GM12878 (cell line): ENCODE measurements at regions not wholly inside any gene's neighbourhood (a gene's known extent, or its start where the extent isn't known, plus 50 kb on each side); places are given as distances from the start of the nearest gene placed in this dataset.

ENCODE experiments used
- ATAC-seq: fragments of 200-7000 bp; cut with Tn5 transposase; 3 replicates; pipeline ENCODE4 v1.9.1; 2020; ENCODE audit warnings: mild to moderate bottlenecking, moderate library complexity
- BruUV-seq: library from RNA; stranded (reverse); fragments of 400-500 nt; replicated peaks from 2 replicates; lab custom pipeline; 2021; lab: Mats Ljungman, UMichigan
- CTCF ChIA-PET: fragments of 300-600 bp; sonication (Branson Sonifier 250); formaldehyde crosslinking; extraction: SDS; loops from one replicate; lab custom pipeline; 2021; ENCODE audit warnings: inconsistent platforms; lab: Yijun Ruan, JAX
- POLR2A ChIA-PET: fragments of 350-600 bp; formaldehyde crosslinking; extraction: SDS; loops from one replicate; lab custom pipeline; 2021; ENCODE audit warnings: inconsistent platforms; lab: Charles Lee
- RAD21 ChIA-PET: fragments of 300-600 bp; sonication (Branson Sonifier 250); formaldehyde crosslinking; loops from one replicate; lab custom pipeline; 2023; ENCODE audit warnings: antibody characterized with exemption; ENCODE audit not compliant: unreplicated experiment; lab: Charles Lee
- SMC1A ChIA-PET: fragments of 300-600 bp; sonication (Branson Sonifier 250); formaldehyde crosslinking; loops from one replicate; lab custom pipeline; 2023; ENCODE audit not compliant: unreplicated experiment, uncharacterized antibody; lab: Charles Lee
- DNase-seq: peaks from one replicate; pipeline ENCODE4 v3.0.0-alpha.2; 2011; ENCODE audit warnings: low read depth, low spot score
- FAIRE-seq: peaks from 3 replicates; lab custom pipeline; 2011; peaks lifted over from hg19 to GRCh38; lab: Jason Lieb, UNC
- H2AFZ ChIP-seq: 2 replicates; pipeline ENCODE4 v1.6.0; 2011; ENCODE audit warnings: low read depth, low read length, control low read depth; ENCODE audit not compliant: control insufficient read depth
- H3K27ac ChIP-seq: 2 replicates; pipeline ENCODE4 v1.5.1; 2011; ENCODE audit warnings: control low read depth; ENCODE audit not compliant: control insufficient read depth, insufficient read depth
- H3K27me3 ChIP-seq, 2 experiments: replicated peaks in 1 of 2; 2 replicates each; pipeline versions ENCODE4 v1.6.0 to v1.6.1; 2011; ENCODE audit warnings: low read length in 1 of 2; ENCODE audit not compliant: control insufficient read depth in 2 of 2, insufficient read depth in 2 of 2
- H3K36me3 ChIP-seq, 2 experiments: 2 replicates each; pipeline ENCODE4 v1.5.1; 2011; ENCODE audit warnings: low read length in 1 of 2; ENCODE audit not compliant: control insufficient read depth in 2 of 2, insufficient read depth in 2 of 2
- H3K4me1 ChIP-seq: 2 replicates; pipeline ENCODE4 v1.6.1; 2011; ENCODE audit warnings: mild to moderate bottlenecking, low read length, moderate library complexity, mixed read lengths; ENCODE audit not compliant: control insufficient read depth, insufficient read depth
- H3K4me2 ChIP-seq: 2 replicates; pipeline ENCODE4 v1.6.0; 2011; ENCODE audit warnings: control low read depth; ENCODE audit not compliant: control insufficient read depth, insufficient read depth
- H3K4me3 ChIP-seq: fragments of 200-600 bp; sonication (generic); 2 replicates; pipeline ENCODE4 v1.5.1; 2016
- H3K79me2 ChIP-seq: 2 replicates; pipeline ENCODE4 v1.6.0; 2011; ENCODE audit warnings: low read length; ENCODE audit not compliant: control insufficient read depth, insufficient read depth
- H3K9ac ChIP-seq: 2 replicates; pipeline ENCODE4 v1.8.0; 2011; ENCODE audit warnings: low read length, control low read depth, mixed read lengths; ENCODE audit not compliant: control insufficient read depth, insufficient read depth
- H3K9me3 ChIP-seq: replicated peaks from 3 replicates; pipeline ENCODE4 v1.5.1; 2011; ENCODE audit warnings: mild to moderate bottlenecking, low read length; ENCODE audit not compliant: control insufficient read depth, insufficient read depth
- H4K20me1 ChIP-seq: 2 replicates; pipeline ENCODE4 v1.6.0; 2011; ENCODE audit not compliant: control insufficient read depth, insufficient read depth
- ASH2L ChIP-seq: fragments of 300-600, 200-600 bp; sonication (generic); IDR thresholded peaks from 2 replicates; pipeline ENCODE4 v1.6.1; 2017; ENCODE audit warnings: low read depth, mild to moderate bottlenecking, borderline replicate concordance
- ATF2 ChIP-seq: IDR thresholded peaks from 2 replicates; pipeline ENCODE4 v1.6.1; 2012; ENCODE audit warnings: low read length, inconsistent platforms
- ATF7 ChIP-seq: fragments of 450-650 bp; IDR thresholded peaks from 2 replicates; pipeline ENCODE4 v1.6.1; 2016; ENCODE audit warnings: low read depth, mild to moderate bottlenecking
- BACH1 ChIP-seq: fragments of 450-650 bp; IDR thresholded peaks from 2 replicates; pipeline ENCODE4 v1.6.1; 2017; ENCODE audit warnings: mild to moderate bottlenecking, borderline replicate concordance
- CBFB ChIP-seq: IDR thresholded peaks from 2 replicates; pipeline ENCODE4 v1.6.1; 2016; ENCODE audit warnings: antibody characterized with exemption, low read depth
- CEBPZ ChIP-seq: fragments of 150-350 bp; IDR thresholded peaks from 2 replicates; pipeline ENCODE4 v1.6.1; 2016; ENCODE audit warnings: low read depth, low read length
- ESRRA ChIP-seq: IDR thresholded peaks from 2 replicates; pipeline ENCODE4 v1.6.1; 2012; ENCODE audit warnings: mild to moderate bottlenecking, low read length, improper control_type of control experiment
- HDAC2 ChIP-seq: fragments of 200-600 bp; sonication (generic); IDR thresholded peaks from 2 replicates; pipeline ENCODE4 v1.6.1; 2017
- IKZF2 ChIP-seq, 2 experiments: fragments of 450-650 bp; IDR thresholded peaks; 2 replicates each; pipeline ENCODE4 v1.6.1; 2017; ENCODE audit warnings: mild to moderate bottlenecking in 2 of 2, moderate library complexity in 2 of 2
- MEF2B ChIP-seq: fragments of 450-650 bp; IDR thresholded peaks from 2 replicates; pipeline ENCODE4 v1.6.1; 2018; ENCODE audit warnings: mild to moderate bottlenecking, moderate library complexity; ENCODE audit not compliant: partially characterized antibody, poor library complexity, severe bottlenecking
- MYB ChIP-seq: fragments of 150-350 bp; IDR thresholded peaks from 2 replicates; pipeline ENCODE4 v1.6.1; 2014; ENCODE audit warnings: mild to moderate bottlenecking, low read depth, low read length, borderline replicate concordance
- NFXL1 ChIP-seq: fragments of 450-650 bp; IDR thresholded peaks from 2 replicates; pipeline ENCODE4 v1.6.1; 2017; ENCODE audit warnings: antibody characterized with exemption, mild to moderate bottlenecking, borderline replicate concordance
- POLR2AphosphoS2 ChIP-seq: IDR thresholded peaks from 2 replicates; pipeline ENCODE4 v1.6.1; 2011; ENCODE audit warnings: low read depth, mild to moderate bottlenecking, low read length, improper control_type of control experiment, moderate library complexity
- POU2F2 ChIP-seq: IDR thresholded peaks from 3 replicates; pipeline ENCODE4 v1.6.1; 2011; ENCODE audit warnings: low read depth, mild to moderate bottlenecking, low read length, borderline replicate concordance
- SMAD1 ChIP-seq: fragments of 450-650 bp; IDR thresholded peaks from 2 replicates; pipeline ENCODE4 v1.6.1; 2018; ENCODE audit warnings: mild to moderate bottlenecking, low read depth; ENCODE audit not compliant: partially characterized antibody
- SUPT20H ChIP-seq: IDR thresholded peaks from 2 replicates; pipeline ENCODE4 v1.6.1; 2011; ENCODE audit warnings: low read depth, mild to moderate bottlenecking, low read length, moderate library complexity, borderline replicate concordance; ENCODE audit not compliant: control insufficient read depth
- SUZ12 ChIP-seq: fragments of 200-600 bp; sonication (generic); IDR thresholded peaks from one replicate; pipeline ENCODE4 v1.6.1; 2018; ENCODE audit warnings: antibody characterized with exemption, mild to moderate bottlenecking; ENCODE audit not compliant: unreplicated experiment
- TCF7 ChIP-seq: IDR thresholded peaks from 2 replicates; pipeline ENCODE4 v1.6.1; 2014; ENCODE audit warnings: antibody characterized with exemption, borderline replicate concordance
- ZNF622 ChIP-seq: fragments of 450-650 bp; IDR thresholded peaks from 2 replicates; pipeline ENCODE4 v1.6.1; 2017; ENCODE audit warnings: mild to moderate bottlenecking, inconsistent platforms
- WGBS: methylation state at CpG from one replicate; pipeline ENCODE4 v1.1.6; 2016; ENCODE audit warnings: low lambda C conversion rate; ENCODE audit not compliant: insufficient replicate concordance, insufficient coverage; ENCODE audit errors: missing lambda C conversion rate; 5-methylcytosine and 5-hydroxymethylcytosine counted together
- in situ Hi-C: fragments of 300-500 bp; cut with MboI; formaldehyde crosslinking; loops from 9 replicates; pipeline ENCODE4 v1.14.3; 2018; ENCODE audit warnings: mixed read lengths
- intact Hi-C: fragments of 100-400 bp; cut with micrococcal nuclease; formaldehyde crosslinking; loops from one replicate; pipeline ENCODE4 v1.14.2; 2022; ENCODE audit not compliant: unreplicated experiment

GRCh38 chr17:74135391-74136167, 67.9 kb upstream of the RPL38 start:
- DNase-seq (no peak), FAIRE-seq (no peak)
- H3K79me2 ChIP-seq, result no peaks in the 10 kb centered on the region
- ChIA-PET POLR2A (no interaction called here), CTCF (no interaction called here)
- H4K20me1 ChIP-seq, result no peaks in the 10 kb centered on the region
- no peaks in the 10 kb centered on the region for H3K36me3 ChIP-seq
- peaks cover 2 to 6% of the 10 kb centered on the region in 2 experiments for H3K27me3 ChIP-seq
- H3K9ac ChIP-seq, result no peak overlapping the region
- TF ChIP-seq ASH2L (no peak), BACH1 (no peak), SUPT20H (no peak), MYB (no peak), CEBPZ (no peak), ZNF622 (no peak), ESRRA (no peak), ATF7 (no peak), POU2F2 (no peak), IKZF2 (IDR thresholded peaks at IDR 0.05) (no peak), SMAD1 (no peak), TCF7 (no peak), MEF2B (no peak), SUZ12 (no peak), CBFB (no peak), POLR2AphosphoS2 (no peak), HDAC2 (no peak), ATF2 (no peak), NFXL1 (no peak)
- TF ChIP-seq, all 136 proteins: peak for 0
- SMC1A ChIA-PET, result no interaction called here
- Histone ChIP-seq H3K27ac (no peak overlapping the region), H3K4me3 (no peak overlapping the region), H2AFZ (no peak overlapping the region), H3K4me2 (no peak overlapping the region), H3K9me3 (no peaks in the 10 kb centered on the region), H3K4me1 (no peaks in the 10 kb centered on the region)
- no peak for ATAC-seq
- RAD21 ChIA-PET, result no interaction called here
- intact Hi-C loops, result no loop called here
- 5% methylated on average over 9 of the region's 9 CpGs for WGBS
- no TSS peak for BruUV-seq
- in situ Hi-C loops, result no loop called here
